ENCODE measurements at regions not wholly inside any gene's neighbourhood (a gene's known extent, or its start where the extent isn't known, plus 50 kb on each side); places are given as distances from the start of the nearest gene placed in this dataset.

DNA sequence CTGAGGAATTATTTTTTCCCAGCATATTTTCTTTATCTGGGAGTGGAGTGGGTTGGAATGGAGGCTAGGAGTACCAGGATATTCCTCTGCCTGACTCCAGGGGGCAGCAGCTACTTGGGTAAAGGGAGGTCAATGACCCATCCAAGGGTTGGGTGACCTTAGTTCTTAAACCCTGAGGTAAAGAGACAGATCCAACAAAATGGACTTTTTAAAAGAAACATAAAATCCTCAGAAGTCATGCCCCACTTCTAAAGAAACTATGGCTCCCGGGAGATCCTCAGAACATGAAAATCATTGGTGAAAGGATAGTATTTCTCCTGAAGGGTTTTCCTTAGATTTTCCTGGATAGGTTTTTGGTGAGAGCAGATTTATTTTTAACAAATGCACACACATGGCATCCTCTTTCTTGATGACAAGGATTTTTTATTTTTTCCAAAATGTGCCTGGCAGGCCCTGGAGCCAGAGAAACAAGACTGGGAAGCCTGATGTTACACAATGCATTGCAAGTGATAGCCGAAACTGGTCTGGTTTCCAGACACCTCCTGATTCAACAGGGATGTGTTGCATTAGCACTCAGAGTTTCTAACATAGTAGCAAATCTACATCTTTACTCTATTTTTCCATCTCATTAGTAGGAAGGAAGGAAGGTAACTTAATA lies 240.9 kb upstream of the BTBD3 start:
- peaks cover 0 to 7% (median 0%) of the 10 kb centered on the region in 7 donors for H3K27me3 ChIP-seq
- TF ChIP-seq, protein P1, sequence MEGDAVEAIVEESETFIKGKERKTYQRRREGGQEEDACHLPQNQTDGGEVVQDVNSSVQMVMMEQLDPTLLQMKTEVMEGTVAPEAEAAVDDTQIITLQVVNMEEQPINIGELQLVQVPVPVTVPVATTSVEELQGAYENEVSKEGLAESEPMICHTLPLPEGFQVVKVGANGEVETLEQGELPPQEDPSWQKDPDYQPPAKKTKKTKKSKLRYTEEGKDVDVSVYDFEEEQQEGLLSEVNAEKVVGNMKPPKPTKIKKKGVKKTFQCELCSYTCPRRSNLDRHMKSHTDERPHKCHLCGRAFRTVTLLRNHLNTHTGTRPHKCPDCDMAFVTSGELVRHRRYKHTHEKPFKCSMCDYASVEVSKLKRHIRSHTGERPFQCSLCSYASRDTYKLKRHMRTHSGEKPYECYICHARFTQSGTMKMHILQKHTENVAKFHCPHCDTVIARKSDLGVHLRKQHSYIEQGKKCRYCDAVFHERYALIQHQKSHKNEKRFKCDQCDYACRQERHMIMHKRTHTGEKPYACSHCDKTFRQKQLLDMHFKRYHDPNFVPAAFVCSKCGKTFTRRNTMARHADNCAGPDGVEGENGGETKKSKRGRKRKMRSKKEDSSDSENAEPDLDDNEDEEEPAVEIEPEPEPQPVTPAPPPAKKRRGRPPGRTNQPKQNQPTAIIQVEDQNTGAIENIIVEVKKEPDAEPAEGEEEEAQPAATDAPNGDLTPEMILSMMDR (IDR thresholded peaks at IDR 0.05) = peak; percentile 62 to 92 (median 84)
- peaks cover 0 to 19% (median 4%) of the 10 kb centered on the region in 9 donors for H3K4me1 ChIP-seq
- no peaks in the 10 kb centered on the region for H3K36me3 ChIP-seq
- 60 to 74% methylated on average over 2 of the region's 2 CpGs for WGBS, 2 donors
- H3K4me3 ChIP-seq = peak overlapping the region in 1 of 10 donors; percentile 23
- H3K9me3 ChIP-seq = no peaks in the 10 kb centered on the region
- ATAC-seq (peak in 7 of 8 donors; percentile 82 to 93 (median 87)), DNase-seq (peak; percentile 46 to 56)
- intact Hi-C loops (cut with DNase I) = loop anchor here in 7 of 10 donors (2.0 to 10.0 kb wide), 6 partner anchors 218 to 1428 kb away; no protein-coding TSS in a partner anchor
- H3K27ac ChIP-seq = peak overlapping the region in 3 of 10 donors; percentile 11 to 41 (median 19)

DNA sequence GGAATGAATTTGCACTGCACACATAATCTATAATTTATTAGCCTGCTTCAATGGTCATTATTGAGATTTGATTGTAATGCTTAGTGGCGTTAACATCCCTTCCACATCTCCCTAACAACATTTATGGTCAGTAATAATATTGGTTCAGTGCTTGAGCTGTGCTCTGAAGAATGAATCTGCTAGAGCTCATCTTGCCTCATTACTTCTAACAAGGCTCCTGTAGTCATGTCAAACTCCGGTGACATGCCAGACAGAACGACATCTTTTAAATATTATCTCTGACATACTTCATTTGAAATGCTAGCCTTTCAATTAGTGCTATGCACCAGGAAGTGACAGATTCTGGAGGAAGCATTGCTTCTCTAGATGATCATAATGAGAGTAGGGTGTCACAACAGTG lies 240.3 kb upstream of the BTBD3 start:
- Histone ChIP-seq H3K27ac (no peak overlapping the region), H3K9me3 (no peaks in the 10 kb centered on the region), H3K4me1 (peaks cover 0 to 19% (median 4%) of the 10 kb centered on the region in 9 donors), H3K27me3 (peaks cover 0 to 7% (median 0%) of the 10 kb centered on the region in 7 donors), H3K36me3 (no peaks in the 10 kb centered on the region), H3K4me3 (no peak overlapping the region)
- WGBS, 2 donors = 87 to 91% methylated on average over 3 of the region's 3 CpGs
- TF ChIP-seq, protein P1 (IDR thresholded peaks at IDR 0.05) = no peak
- intact Hi-C loops (cut with DNase I) = loop anchor here in 7 of 10 donors (2.0 to 10.0 kb wide), 6 partner anchors 217 to 1427 kb away; no protein-coding TSS in a partner anchor
- ATAC-seq (no peak), DNase-seq (no peak)

DNA sequence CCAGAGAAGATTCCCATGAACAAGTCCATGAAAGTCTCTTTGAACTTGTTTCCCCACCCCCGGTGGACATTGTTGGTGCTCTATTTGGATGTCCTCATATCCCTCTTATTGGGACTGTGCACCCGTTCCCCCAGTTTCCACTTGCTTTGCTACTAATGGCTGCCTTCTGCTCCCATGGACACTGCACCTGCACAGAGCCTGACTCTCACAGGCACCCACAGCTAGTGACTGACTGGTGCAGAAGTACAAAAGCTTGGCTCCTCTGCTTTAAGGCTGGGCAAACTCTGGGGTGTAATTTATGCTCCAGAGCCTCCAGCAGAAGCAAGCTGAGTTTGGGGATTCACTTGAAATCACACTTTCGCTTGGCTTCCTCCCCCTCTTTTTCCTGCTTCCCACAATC lies 239.9 kb upstream of the BTBD3 start:
- TF ChIP-seq, protein P1 (IDR thresholded peaks at IDR 0.05) = no peak
- H3K4me1 ChIP-seq = peaks cover 0 to 19% (median 4%) of the 10 kb centered on the region in 9 donors
- H3K4me3 ChIP-seq = no peak overlapping the region
- no peaks in the 10 kb centered on the region for H3K36me3 ChIP-seq
- H3K9me3 ChIP-seq = no peaks in the 10 kb centered on the region
- intact Hi-C loops (cut with DNase I) = loop anchor here in 7 of 10 donors (2.0 to 10.0 kb wide), 6 partner anchors 217 to 1427 kb away; no protein-coding TSS in a partner anchor
- no peak for DNase-seq
- peaks cover 0 to 7% (median 0%) of the 10 kb centered on the region in 7 donors for H3K27me3 ChIP-seq
- no peak overlapping the region for H3K27ac ChIP-seq
- 88 to 89% methylated on average over 3 of the region's 3 CpGs for WGBS, 2 donors
- no peak for ATAC-seq

DNA sequence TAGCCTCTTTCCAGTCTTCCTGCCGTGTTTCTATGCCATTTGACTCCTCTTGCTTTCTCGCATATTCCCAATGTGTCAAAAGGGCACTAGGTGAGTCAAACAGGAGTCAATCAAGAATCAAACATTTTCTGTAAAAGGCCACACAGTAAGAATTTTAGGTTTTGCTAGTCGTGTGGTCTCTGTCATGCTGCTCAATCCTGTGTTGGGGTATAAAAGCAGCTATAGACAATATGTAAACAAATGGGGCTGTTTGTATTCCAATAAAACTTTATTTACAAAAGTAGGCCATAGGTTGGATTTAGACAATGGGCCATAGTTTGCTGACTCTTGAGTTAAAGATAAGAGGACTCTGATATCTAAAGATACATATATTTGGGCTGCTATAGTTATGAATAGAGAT lies 235.4 kb upstream of the BTBD3 start:
- peaks cover 0 to 16% (median 7%) of the 10 kb centered on the region in 7 donors for H3K27me3 ChIP-seq
- H3K27ac ChIP-seq = no peak overlapping the region
- ATAC-seq (no peak), DNase-seq (no peak)
- H3K4me3 ChIP-seq = no peak overlapping the region
- no peaks in the 10 kb centered on the region for H3K9me3 ChIP-seq
- intact Hi-C loops (cut with DNase I) = loop anchor here in 2 of 10 donors (5.0 to 10.0 kb wide), 2 partner anchors 970 to 1423 kb away; no protein-coding TSS in a partner anchor
- TF ChIP-seq, protein P1 (IDR thresholded peaks at IDR 0.05) = no peak
- 77 to 79% methylated on average over 3 of the region's 3 CpGs for WGBS, 2 donors
- H3K36me3 ChIP-seq = no peaks in the 10 kb centered on the region
- peaks cover 0 to 18% (median 5%) of the 10 kb centered on the region in 9 donors for H3K4me1 ChIP-seq
